ENCODE measurements at regions not wholly inside any gene's neighbourhood (a gene's known extent, or its start where the extent isn't known, plus 50 kb on each side); places are given as distances from the start of the nearest gene placed in this dataset.

DNA sequence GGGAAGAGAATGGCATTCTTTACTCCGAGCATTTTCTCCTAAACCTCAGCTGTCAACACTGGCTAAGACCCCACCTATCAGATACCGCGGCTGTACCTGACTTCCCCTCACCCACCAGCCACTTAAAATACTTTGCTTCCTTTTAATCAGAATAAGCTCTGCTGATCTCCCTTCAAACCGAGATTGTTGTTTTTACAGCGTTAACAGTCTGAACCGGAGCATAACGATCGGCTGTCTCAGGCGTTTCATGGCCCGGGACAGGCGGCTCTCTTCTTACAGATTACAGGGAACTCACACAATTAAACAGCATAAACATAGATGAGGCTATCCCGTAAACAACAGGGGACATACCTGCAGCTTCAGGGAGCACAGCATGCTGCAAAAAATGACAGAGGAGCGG lies 174.3 kb upstream of the RNF32 start (continued):
- no peak for TF ChIP-seq ZBTB33 (IDR thresholded peaks at IDR 0.05)
- TF ChIP-seq JUND (IDR thresholded peaks at IDR 0.05): no peak

DNA sequence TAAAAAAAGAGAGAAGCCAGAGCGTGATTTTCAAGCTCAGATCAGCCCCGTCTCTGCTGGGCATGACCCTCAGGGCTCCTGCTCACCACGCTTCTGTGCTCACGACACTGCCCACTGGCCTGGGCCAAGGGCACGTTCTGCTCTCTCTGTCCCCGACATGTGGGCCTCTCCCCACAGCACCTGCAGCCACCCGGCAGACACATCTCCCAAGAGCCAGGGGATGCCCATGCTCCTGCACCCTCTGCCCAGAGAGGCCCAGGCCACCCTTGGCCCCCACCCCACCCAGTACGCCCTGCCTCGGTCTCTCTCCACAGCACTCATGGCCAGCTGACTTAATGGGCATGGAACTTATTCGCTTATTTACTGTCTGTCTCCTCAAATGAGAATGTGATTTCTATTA lies 175.4 kb upstream of the RNF32 start:
- Histone ChIP-seq H3K9me3 (ENCODE audit: control insufficient read depth in 4 of 4, low read length in 3 of 4) (no peaks in the 10 kb centered on the region), H3K4me1 (ENCODE audit: control insufficient read depth in 4 of 4, insufficient read depth in 4 of 4, low read length in 3 of 4) (no peaks in the 10 kb centered on the region), H3K27ac (ENCODE audit: low read depth in 1 of 2, low read length in 2 of 2) (no peak overlapping the region), H3K27me3 (ENCODE audit: control insufficient read depth in 4 of 4, insufficient read depth in 4 of 4, low read length in 3 of 4) (no peaks in the 10 kb centered on the region), H3K4me3 (ENCODE audit: low read depth in 1 of 3, low read length in 3 of 3) (no peak overlapping the region), H3K9ac (ENCODE audit: low read depth in 1 of 2, low read length in 2 of 2) (no peak overlapping the region), H3K36me3 (ENCODE audit: control insufficient read depth in 4 of 4, insufficient read depth in 3 of 4, low read depth in 1 of 4, low read length in 3 of 4) (no peaks in the 10 kb centered on the region)
- no peak for DNase-seq (ENCODE audit: low spot score)
- 89% methylated on average over 10 of the region's 10 CpGs for WGBS
- TF ChIP-seq ZBTB33 (IDR thresholded peaks at IDR 0.05) (no peak), FOXA1 (IDR thresholded peaks at IDR 0.05) (no peak), HNF4G (IDR thresholded peaks at IDR 0.05) (no peak), MAX (IDR thresholded peaks at IDR 0.05) (no peak), CTCF (IDR thresholded peaks at IDR 0.05; ENCODE audit: low read depth, low read length, missing input control) (no peak), NR2F2 (IDR thresholded peaks at IDR 0.05) (no peak), HNF4A (conservative IDR thresholded peaks at IDR 0.05) (no peak), TAF1 (conservative IDR thresholded peaks at IDR 0.05) (no peak), SP1 (IDR thresholded peaks at IDR 0.05) (no peak), JUND (IDR thresholded peaks at IDR 0.05) (no peak), GABPA (IDR thresholded peaks at IDR 0.05 in 1 of 2, conservative IDR thresholded peaks at IDR 0.05 in 1 of 2) (no peak), EGR1 (IDR thresholded peaks at IDR 0.05; ENCODE audit: low read depth in 2 of 2) (no peak), RAD21 (IDR thresholded peaks at IDR 0.05) (no peak)
- TF ChIP-seq, protein P1, sequence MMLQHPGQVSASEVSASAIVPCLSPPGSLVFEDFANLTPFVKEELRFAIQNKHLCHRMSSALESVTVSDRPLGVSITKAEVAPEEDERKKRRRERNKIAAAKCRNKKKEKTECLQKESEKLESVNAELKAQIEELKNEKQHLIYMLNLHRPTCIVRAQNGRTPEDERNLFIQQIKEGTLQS (IDR thresholded peaks at IDR 0.05): no peak

DNA sequence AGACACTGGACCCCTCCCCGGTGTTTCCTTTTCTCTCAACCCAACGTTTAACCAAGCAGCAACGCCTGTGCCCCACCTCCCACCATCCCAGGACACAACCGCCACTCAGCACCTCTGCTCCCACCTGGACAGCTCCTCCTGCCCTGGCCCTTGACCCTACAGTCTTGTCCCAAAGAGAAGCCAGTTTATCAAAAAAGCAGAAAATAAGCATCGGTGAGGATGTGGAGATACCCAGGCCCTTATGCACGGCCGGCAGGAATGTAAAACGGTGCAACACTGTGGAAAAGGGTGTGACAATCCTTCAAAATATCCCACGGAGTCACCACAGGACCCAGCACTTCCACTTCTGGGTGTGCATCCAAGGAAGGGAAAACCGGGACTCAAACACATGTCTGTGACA lies 176.2 kb upstream of the RNF32 start:
- DNase-seq (ENCODE audit: low spot score): no peak
- WGBS: 86% methylated on average over 10 of the region's 10 CpGs
- Histone ChIP-seq H3K27ac (ENCODE audit: low read depth in 1 of 2, low read length in 2 of 2) (no peak overlapping the region), H3K9ac (ENCODE audit: low read depth in 1 of 2, low read length in 2 of 2) (no peak overlapping the region), H3K36me3 (ENCODE audit: control insufficient read depth in 4 of 4, insufficient read depth in 3 of 4, low read depth in 1 of 4, low read length in 3 of 4) (no peaks in the 10 kb centered on the region), H3K4me3 (ENCODE audit: low read depth in 1 of 3, low read length in 3 of 3) (no peak overlapping the region), H3K4me1 (ENCODE audit: control insufficient read depth in 4 of 4, insufficient read depth in 4 of 4, low read length in 3 of 4) (no peaks in the 10 kb centered on the region), H3K27me3 (ENCODE audit: control insufficient read depth in 4 of 4, insufficient read depth in 4 of 4, low read length in 3 of 4) (no peaks in the 10 kb centered on the region), H3K9me3 (ENCODE audit: control insufficient read depth in 4 of 4, low read length in 3 of 4) (no peaks in the 10 kb centered on the region)
- no peak for TF ChIP-seq TAF1 (conservative IDR thresholded peaks at IDR 0.05)
